SH-SY5Y (cell line): ENCODE measurements at regions not wholly inside any gene's neighbourhood (a gene's known extent, or its start where the extent isn't known, plus 50 kb on each side); places are given as distances from the start of the nearest gene placed in this dataset.

Source experiments
- GATA2 ChIP-seq: IDR thresholded peaks from 2 replicates; pipeline ENCODE4 v1.6.1; 2011; ENCODE audit warnings: mild to moderate bottlenecking, low read depth, low read length
- GATA3 ChIP-seq: IDR thresholded peaks from 2 replicates; pipeline ENCODE4 v1.6.1; 2011; ENCODE audit warnings: low read depth, mild to moderate bottlenecking, low read length, moderate library complexity

DNA sequence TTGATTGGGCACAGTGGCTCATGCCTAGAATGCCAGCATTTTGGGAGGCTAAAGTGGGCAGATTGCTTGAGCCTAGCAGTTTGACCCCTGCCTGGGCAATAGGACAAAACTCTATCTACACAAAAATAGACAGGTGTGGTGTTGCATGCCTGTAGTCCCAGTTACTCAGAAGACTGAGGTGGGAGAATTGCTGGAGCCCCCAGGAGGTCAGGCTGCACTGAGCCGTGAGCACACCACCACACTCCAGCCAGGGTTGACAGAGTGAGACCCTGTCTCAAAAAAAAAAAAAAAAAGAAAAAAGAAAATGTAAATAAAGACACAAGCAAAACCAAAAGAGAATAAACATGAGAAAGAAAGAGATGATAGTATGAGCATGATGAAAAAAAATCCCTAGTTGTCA is 802.4 kb upstream of the ANO3 start:
- TF ChIP-seq GATA3: no peak
- TF ChIP-seq GATA2: no peak
